ENCODE measurements at regions not wholly inside any gene's neighbourhood (a gene's known extent, or its start where the extent isn't known, plus 50 kb on each side); places are given as distances from the start of the nearest gene placed in this dataset.
"Not testable (repeated sequence)": the region's sequence is repeated elsewhere in the genome, so short reads cannot be mapped to it uniquely, and the experiment has no call there.

DNA sequence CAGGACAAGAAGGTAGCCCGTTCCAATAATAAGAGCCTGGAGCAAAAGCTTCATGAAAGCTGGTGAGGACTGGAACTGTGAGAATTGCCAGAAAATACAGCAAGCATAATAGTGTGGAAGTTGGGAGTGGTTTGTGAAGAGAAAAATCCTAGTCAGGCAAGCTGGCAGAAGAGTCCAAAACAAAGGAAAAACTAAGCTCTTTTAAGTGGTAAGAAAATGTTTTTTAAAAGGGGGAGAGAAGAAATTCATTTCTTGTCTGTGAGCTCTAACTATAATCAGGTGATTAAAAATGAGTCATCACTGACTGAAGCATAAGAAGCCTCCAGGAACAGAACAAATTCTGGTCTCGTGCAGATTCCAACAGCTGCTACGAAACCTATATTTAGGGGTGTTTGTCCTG, 102.6 kb downstream of the CAAP1 start:
- in situ Hi-C loops (cut with HindIII; ENCODE audit: low sequenced_read_pairs), result no loop called here
- no peak overlapping the region for H3K4me3 ChIP-seq (ENCODE audit: low read depth, low read length)
- TF ChIP-seq, protein P1, sequence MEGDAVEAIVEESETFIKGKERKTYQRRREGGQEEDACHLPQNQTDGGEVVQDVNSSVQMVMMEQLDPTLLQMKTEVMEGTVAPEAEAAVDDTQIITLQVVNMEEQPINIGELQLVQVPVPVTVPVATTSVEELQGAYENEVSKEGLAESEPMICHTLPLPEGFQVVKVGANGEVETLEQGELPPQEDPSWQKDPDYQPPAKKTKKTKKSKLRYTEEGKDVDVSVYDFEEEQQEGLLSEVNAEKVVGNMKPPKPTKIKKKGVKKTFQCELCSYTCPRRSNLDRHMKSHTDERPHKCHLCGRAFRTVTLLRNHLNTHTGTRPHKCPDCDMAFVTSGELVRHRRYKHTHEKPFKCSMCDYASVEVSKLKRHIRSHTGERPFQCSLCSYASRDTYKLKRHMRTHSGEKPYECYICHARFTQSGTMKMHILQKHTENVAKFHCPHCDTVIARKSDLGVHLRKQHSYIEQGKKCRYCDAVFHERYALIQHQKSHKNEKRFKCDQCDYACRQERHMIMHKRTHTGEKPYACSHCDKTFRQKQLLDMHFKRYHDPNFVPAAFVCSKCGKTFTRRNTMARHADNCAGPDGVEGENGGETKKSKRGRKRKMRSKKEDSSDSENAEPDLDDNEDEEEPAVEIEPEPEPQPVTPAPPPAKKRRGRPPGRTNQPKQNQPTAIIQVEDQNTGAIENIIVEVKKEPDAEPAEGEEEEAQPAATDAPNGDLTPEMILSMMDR (IDR thresholded peaks at IDR 0.05; ENCODE audit: low read depth, low read length), result no peak
- DNase-seq (ENCODE audit: low read depth, low spot score), result no peak

DNA sequence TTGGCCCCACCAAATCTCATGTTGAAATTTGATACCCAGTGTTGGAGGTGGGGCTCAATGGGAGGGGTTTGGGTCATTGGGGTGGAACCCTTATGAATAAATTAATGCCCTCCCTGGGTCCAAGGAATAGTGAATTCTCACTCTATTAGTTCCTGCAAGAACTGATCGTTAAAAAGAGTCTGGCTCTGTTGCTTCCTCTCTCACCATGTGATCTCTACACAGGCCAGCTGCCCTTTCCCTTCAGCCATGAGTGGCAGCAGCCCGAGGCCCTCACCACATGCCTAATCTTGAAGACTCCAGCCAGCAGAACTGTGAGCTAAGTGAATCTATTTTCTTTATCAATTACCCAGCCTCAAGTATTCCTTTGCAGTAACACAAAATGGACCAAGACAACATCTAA, 106.0 kb downstream of the CAAP1 start:
- in situ Hi-C loops (cut with HindIII; ENCODE audit: low sequenced_read_pairs), result no loop called here
- H3K4me3 ChIP-seq (ENCODE audit: low read depth, low read length), result no peak overlapping the region
- TF ChIP-seq, protein P1 (IDR thresholded peaks at IDR 0.05; ENCODE audit: low read depth, low read length), result no peak
- DNase-seq (ENCODE audit: low read depth, low spot score), result no peak

DNA sequence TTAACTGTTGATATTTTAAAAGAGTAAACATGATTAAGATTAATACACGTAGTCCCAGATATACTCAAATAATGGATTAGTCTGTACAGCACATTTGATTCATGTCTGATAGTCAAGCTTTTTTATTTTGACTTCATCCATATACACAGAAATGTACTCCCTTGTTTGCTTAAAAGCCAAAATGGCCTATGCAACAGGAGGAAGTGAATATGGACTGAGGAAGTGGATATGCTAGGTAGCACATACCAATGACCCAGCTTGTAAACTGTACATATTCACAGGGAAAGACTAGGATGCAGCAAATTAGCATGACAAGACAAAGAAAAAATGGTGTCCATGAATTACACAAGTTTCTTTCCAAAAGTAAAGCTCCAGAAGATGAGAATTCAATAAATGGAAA, 109.7 kb downstream of the CAAP1 start:
- in situ Hi-C loops (cut with HindIII; ENCODE audit: low sequenced_read_pairs), result no loop called here
- no peak overlapping the region for H3K4me3 ChIP-seq (ENCODE audit: low read depth, low read length)
- TF ChIP-seq, protein P1 (IDR thresholded peaks at IDR 0.05; ENCODE audit: low read depth, low read length), result no peak
- DNase-seq (ENCODE audit: low read depth, low spot score), result no peak

DNA sequence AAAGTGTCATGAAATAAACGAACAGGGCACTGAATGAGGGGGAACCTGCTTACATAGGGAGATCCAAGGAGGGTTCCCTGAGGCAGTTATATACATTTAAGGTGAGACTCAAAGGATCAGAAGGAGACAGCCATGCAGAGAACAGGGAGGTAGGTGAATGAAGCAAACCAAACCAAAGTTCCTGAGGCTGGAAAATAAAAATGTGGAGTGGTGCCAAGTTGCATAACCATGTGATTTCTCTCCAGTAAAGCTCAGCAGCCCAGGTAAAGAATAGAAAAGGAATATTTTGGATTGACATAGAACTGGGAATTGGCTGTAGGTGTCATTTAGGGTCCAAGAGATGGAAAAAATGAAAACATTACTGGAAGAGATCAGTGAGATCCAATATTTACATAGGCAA, 110.7 kb downstream of the CAAP1 start:
- no peak overlapping the region for H3K4me3 ChIP-seq (ENCODE audit: low read depth, low read length)
- in situ Hi-C loops (cut with HindIII; ENCODE audit: low sequenced_read_pairs), result no loop called here
- DNase-seq (ENCODE audit: low read depth, low spot score), result no peak
- TF ChIP-seq, protein P1 (IDR thresholded peaks at IDR 0.05; ENCODE audit: low read depth, low read length), result no peak

DNA sequence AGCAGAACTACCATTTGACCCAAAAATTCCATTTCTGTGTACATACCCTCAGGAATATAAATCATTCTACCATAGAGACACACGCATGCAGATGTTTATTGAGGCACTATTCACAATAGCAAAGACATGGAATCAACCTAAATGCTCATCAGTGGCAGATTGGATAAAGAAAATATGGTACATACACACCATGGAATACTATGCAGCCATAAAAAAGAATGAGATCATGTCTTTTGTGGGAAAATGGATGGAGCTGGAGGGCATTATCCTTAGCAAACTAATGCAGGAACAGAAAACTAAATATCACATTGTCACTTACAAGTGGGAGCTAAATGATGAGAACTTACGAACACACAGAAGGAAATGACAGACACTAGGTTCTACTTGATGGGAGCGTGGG, 112.3 kb downstream of the CAAP1 start:
- in situ Hi-C loops (cut with HindIII; ENCODE audit: low sequenced_read_pairs); H3K4me3 ChIP-seq (ENCODE audit: low read depth, low read length); DNase-seq (ENCODE audit: low read depth, low spot score): not testable (repeated sequence)

DNA sequence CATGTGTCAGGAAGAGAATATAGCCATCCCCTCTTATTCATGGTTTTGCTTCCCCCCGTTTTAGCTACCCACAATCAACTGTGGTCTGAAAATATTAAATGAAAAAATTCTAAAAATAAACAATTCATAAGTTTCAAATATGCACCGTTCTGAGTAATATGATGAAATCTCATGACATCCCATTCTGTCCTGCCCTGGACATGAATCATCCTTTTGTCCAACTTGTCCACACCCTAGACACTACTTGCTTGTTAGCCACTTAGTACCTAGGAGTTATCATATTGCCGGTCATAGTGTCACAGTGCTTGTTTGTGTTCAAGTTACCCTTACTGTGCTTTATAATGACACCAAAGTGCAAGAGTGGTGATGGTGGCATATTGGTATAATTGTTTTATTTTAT, 113.5 kb downstream of the CAAP1 start:
- TF ChIP-seq, protein P1 (IDR thresholded peaks at IDR 0.05; ENCODE audit: low read depth, low read length), result no peak
- in situ Hi-C loops (cut with HindIII; ENCODE audit: low sequenced_read_pairs), result no loop called here
- no peak for DNase-seq (ENCODE audit: low read depth, low spot score)
- H3K4me3 ChIP-seq (ENCODE audit: low read depth, low read length), result no peak overlapping the region

DNA sequence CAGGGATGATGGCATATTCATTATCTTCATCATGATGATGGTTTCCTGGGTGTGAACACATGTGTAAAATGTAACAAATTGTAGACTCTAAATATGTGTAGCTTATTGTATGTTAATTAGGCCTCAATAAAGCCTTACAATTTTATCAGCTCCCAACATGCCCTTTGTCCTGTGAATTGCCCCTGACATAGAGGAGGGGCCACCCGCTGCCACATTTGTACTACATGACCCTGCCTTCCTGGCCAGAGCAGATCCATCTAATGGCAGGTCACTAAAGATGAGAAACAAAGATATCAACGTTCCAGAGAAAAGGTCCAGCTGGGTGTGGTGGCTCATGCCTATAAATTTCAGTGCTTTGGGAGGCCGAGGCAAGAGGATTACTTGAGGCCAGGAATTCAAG, 117.2 kb downstream of the CAAP1 start:
- in situ Hi-C loops (cut with HindIII; ENCODE audit: low sequenced_read_pairs), result no loop called here
- DNase-seq (ENCODE audit: low read depth, low spot score), result no peak
- no peak overlapping the region for H3K4me3 ChIP-seq (ENCODE audit: low read depth, low read length)
- TF ChIP-seq, protein P1 (IDR thresholded peaks at IDR 0.05; ENCODE audit: low read depth, low read length), result no peak
